SK-N-MC (cell line): ENCODE measurements at regions not wholly inside any gene's neighbourhood (a gene's known extent, or its start where the extent isn't known, plus 50 kb on each side); places are given as distances from the start of the nearest gene placed in this dataset.

ENCODE experiments used
- EZH2 ChIP-seq: fragments of 200-600 bp; sonication (generic); IDR thresholded peaks from one replicate; pipeline ENCODE4 v1.6.1; 2017; ENCODE audit warnings: antibody characterized with exemption
- POLR2AphosphoS5 ChIP-seq: IDR thresholded peaks from 2 replicates; pipeline ENCODE4 v1.6.1; 2012; ENCODE audit warnings: mild to moderate bottlenecking, low read depth, low read length, borderline replicate concordance

DNA sequence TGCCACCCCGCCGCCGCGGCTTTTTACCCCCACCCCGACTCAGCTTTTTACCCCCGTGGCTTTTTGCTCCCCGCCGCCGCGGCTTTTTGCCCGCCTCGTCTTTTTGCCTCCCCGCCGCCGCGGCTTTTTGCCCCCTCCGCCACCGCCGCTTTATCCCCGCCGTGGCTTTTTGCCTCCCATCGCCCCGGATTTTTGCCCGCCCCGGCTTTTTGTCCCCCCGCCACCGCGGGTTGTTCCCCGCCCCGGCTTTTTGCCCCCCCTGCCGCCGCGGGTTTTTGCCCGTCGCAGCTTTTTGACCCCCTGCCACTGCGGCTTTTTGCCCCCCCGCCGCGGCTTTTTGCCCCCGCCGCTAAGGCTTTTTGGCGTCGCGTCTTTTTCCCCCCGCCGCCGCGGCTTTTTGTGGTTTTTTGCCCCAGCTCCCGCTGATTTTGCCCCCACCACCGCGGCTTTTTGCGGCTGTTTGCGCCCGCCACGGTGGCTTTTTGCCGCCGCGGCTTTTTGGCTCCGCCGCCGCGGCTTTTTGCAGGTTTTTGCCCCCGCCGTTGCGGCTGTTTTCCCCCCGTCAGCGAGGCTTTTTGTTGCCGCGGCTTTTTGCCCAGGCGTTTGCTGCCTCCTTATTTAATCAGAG is 597.2 kb downstream of the GOLGA6L6 start:
- no peak for TF ChIP-seq POLR2AphosphoS5
- no peak for TF ChIP-seq EZH2
